CD4-positive, CD25-positive, alpha-beta regulatory T cell (primary cell): ENCODE measurements at regions not wholly inside any gene's neighbourhood (a gene's known extent, or its start where the extent isn't known, plus 50 kb on each side); places are given as distances from the start of the nearest gene placed in this dataset.
"Not testable (repeated sequence)": the region's sequence is repeated elsewhere in the genome, so short reads cannot be mapped to it uniquely, and the experiment has no call there.

ENCODE experiments used
- ATAC-seq, 2 donors: fragments of 150-1000 bp; cut with Tn5 transposase; one replicate each; pipeline ENCODE4 v1.10.0; 2021; ENCODE audit warnings: low read depth in 2 of 2, moderate number of reproducible peaks in 2 of 2, moderate library complexity in 1 of 2
- DNase-seq, 3 donors: peaks; one replicate each; pipeline versions ENCODE4 v3.0.0 to v3.0.0-alpha.2; 2012 to 2022; ENCODE audit warnings: mixed read lengths in 1 of 3
- H3K27ac ChIP-seq: one replicate; pipeline ENCODE4 v1.7.0; 2013; ENCODE audit warnings: mild to moderate bottlenecking, low read length; ENCODE audit not compliant: insufficient read depth, poor library complexity, severe bottlenecking
- H3K27me3 ChIP-seq: one replicate; pipeline ENCODE4 v1.7.0; 2013; ENCODE audit warnings: low read length; ENCODE audit not compliant: control insufficient read depth, insufficient read depth
- H3K36me3 ChIP-seq: one replicate; pipeline ENCODE4 v1.7.0; 2013; ENCODE audit warnings: mild to moderate bottlenecking, low read length, moderate library complexity; ENCODE audit not compliant: control insufficient read depth, insufficient read depth
- H3K4me1 ChIP-seq: 2 replicates; pipeline ENCODE4 v1.7.0; 2013; ENCODE audit warnings: mild to moderate bottlenecking, low read length; ENCODE audit not compliant: insufficient read depth, control insufficient read depth, poor library complexity, severe bottlenecking
- H3K4me3 ChIP-seq: one replicate; pipeline ENCODE4 v1.7.0; 2013; ENCODE audit warnings: low read depth, mild to moderate bottlenecking, low read length, moderate library complexity
- H3K9me3 ChIP-seq, 2 experiments: 1 replicate in 1 of 2; 2 replicates in 1 of 2; pipeline ENCODE4 v1.7.0; 2013; ENCODE audit warnings: low read length in 2 of 2, mild to moderate bottlenecking in 1 of 2, moderate library complexity in 1 of 2; ENCODE audit not compliant: control insufficient read depth in 2 of 2
- H3K27ac Mint-ChIP-seq, 3 donors: one replicate each; pipeline ENCODE4 v1.8.0; 2020 to 2022; ENCODE audit warnings: mild to moderate bottlenecking in 3 of 3, mixed read lengths in 3 of 3, moderate library complexity in 2 of 3
- H3K27me3 Mint-ChIP-seq: one replicate; pipeline ENCODE4 v1.8.0; 2022; ENCODE audit warnings: mild to moderate bottlenecking, mixed read lengths
- H3K36me3 Mint-ChIP-seq: one replicate; pipeline ENCODE4 v1.8.0; 2020; ENCODE audit warnings: mixed read lengths
- H3K4me1 Mint-ChIP-seq, 4 donors: one replicate each; pipeline ENCODE4 v1.8.0; 2020 to 2022; ENCODE audit warnings: mixed read lengths in 4 of 4, mild to moderate bottlenecking in 1 of 4
- H3K4me3 Mint-ChIP-seq, 4 donors: one replicate each; pipeline ENCODE4 v1.8.0; 2020 to 2022; ENCODE audit warnings: mild to moderate bottlenecking in 4 of 4, mixed read lengths in 4 of 4, moderate library complexity in 3 of 4
- H3K9me3 Mint-ChIP-seq, 7 donors: one replicate each; pipeline ENCODE4 v1.8.0; 2020 to 2022; ENCODE audit warnings: mixed read lengths in 7 of 7, mild to moderate bottlenecking in 3 of 7, moderate library complexity in 2 of 7

DNA sequence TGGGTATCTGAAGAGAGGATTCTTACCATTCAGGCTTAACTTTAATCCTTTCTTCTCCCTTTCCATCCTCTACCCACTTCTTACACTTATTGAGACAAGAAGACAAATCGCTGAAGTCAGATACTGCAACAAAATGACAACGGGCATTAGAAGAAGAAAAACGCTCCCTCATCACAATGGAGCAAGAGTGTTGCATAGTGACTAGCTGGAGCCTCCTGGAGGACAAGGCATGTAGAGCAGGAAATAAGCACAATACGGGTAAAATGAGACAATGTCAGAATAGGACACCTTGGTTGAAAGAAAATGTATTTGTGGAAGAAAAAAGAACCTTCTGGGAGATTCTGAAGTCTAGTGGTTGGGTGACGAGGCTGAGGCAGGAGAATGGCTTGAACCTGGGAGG lies 501.0 kb downstream of the RERGL start:
- peaks cover 2 to 29% (median 3%) of the 10 kb centered on the region in 7 donors for H3K9me3 Mint-ChIP-seq

DNA sequence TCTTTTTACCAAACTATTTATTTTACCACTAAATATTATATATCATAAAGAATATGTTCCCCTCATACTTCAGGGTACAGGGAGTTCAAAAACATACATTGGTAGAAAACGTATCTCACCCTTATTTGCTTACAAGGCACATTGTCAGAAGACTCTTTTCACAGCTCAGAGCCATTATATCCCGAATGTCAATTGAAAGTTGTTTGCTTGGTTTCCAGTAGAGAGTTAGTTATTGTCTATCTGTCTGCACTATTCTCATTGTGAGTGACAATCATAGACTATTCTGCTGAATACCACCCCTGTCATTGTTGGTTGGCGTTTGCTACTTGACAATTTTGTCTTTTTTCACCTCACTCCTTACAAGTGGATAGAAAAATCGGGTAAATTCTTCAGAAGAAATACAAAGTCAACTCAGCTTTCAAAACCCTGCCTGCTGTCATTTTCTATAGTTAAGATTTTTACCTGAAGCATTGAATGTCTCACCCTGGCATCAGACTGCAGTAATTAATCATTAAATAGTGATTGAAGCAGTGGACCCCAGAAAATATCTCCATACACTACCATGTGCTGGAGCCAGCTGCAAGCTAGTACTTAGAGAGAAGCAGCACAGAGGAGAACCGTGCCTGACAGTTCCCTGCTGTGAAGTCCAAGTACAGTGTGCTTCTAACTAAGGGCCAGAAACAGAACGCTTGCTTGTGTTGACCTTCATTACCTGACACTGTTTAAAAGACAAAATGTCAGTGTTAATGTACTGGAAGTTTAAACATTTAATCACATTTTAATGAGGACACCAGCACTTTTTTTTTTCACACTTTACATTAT lies 510.6 kb downstream of the RERGL start:
- Mint-ChIP-seq H3K4me3 (no peak overlapping the region), H3K27me3 (no peaks in the 10 kb centered on the region), H3K27ac (no peak overlapping the region), H3K9me3 (peaks cover 0 to 16% (median 4%) of the 10 kb centered on the region in 7 donors), H3K36me3 (no peaks in the 10 kb centered on the region), H3K4me1 (no peaks in the 10 kb centered on the region)
- Histone ChIP-seq H3K4me3 (no peak overlapping the region), H3K27me3 (no peaks in the 10 kb centered on the region), H3K9me3 (peaks cover 0 to 2% of the 10 kb centered on the region in 2 experiments), H3K27ac (no peak overlapping the region), H3K36me3 (no peaks in the 10 kb centered on the region), H3K4me1 (no peaks in the 10 kb centered on the region)
- no peak for DNase-seq
- no peak for ATAC-seq

More for the DNA sequence above, 501.0 kb downstream of the RERGL start:
- Histone ChIP-seq H3K36me3 (no peaks in the 10 kb centered on the region), H3K4me1 (no peaks in the 10 kb centered on the region), H3K4me3 (no peak overlapping the region), H3K9me3 (no peaks in the 10 kb centered on the region), H3K27me3 (no peaks in the 10 kb centered on the region), H3K27ac (no peak overlapping the region)
- no peak for DNase-seq
- H3K27ac Mint-ChIP-seq: no peak overlapping the region
- no peak overlapping the region for H3K4me3 Mint-ChIP-seq
- ATAC-seq: no peak
- no peaks in the 10 kb centered on the region for H3K27me3 Mint-ChIP-seq
- no peaks in the 10 kb centered on the region for H3K4me1 Mint-ChIP-seq
- no peaks in the 10 kb centered on the region for H3K36me3 Mint-ChIP-seq

DNA sequence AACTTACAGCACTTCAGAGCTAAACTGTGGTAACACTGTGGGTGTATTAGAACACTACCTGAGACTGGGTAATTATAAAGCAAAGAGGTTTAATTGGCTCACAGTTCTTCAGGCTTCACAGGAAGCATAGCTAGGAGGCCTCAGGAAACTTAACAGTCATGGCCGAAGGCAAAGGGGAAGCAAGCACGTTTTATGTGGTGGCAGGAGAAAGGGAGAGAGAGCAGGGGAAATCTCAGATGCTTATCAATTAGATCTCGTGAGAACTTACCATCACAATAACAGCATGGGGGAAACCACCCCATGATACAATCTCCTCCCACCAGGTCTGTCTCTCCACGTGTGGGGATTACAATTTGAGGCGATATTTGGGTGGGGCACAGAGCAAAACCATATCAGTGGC lies 512.6 kb downstream of the RERGL start:
- Histone ChIP-seq H3K4me1 (no peaks in the 10 kb centered on the region), H3K36me3 (no peaks in the 10 kb centered on the region), H3K9me3 (peaks cover 0 to 2% of the 10 kb centered on the region in 2 experiments), H3K4me3 (no peak overlapping the region), H3K27ac (no peak overlapping the region), H3K27me3 (no peaks in the 10 kb centered on the region)
- DNase-seq: no peak
- no peak overlapping the region for H3K27ac Mint-ChIP-seq
- no peaks in the 10 kb centered on the region for H3K36me3 Mint-ChIP-seq
- H3K9me3 Mint-ChIP-seq: peaks cover 0 to 20% (median 4%) of the 10 kb centered on the region in 7 donors
- no peaks in the 10 kb centered on the region for H3K27me3 Mint-ChIP-seq
- no peaks in the 10 kb centered on the region for H3K4me1 Mint-ChIP-seq
- no peak for ATAC-seq
- no peak overlapping the region for H3K4me3 Mint-ChIP-seq

DNA sequence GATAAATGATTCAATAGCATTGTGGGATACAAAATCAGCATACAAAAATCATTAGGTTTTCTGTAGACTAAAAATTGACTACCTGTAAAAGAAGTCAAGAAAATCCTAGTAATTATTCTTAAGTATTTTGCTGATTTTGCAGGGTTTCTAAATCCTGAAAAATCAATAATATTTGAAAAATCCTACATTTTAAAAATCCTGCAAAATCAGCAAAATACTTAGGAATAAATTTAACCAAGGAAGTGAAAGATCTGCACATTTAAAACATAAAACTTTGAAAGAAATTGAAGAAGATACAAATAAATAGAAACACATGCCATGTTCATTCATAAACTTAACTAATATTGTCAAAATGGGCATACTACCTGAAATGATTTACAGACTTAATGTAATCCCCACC lies 517.7 kb downstream of the RERGL start:
- H3K4me1 Mint-ChIP-seq: no peaks in the 10 kb centered on the region
- Histone ChIP-seq H3K36me3 (no peaks in the 10 kb centered on the region), H3K27me3 (no peaks in the 10 kb centered on the region), H3K4me1 (no peaks in the 10 kb centered on the region), H3K27ac (no peak overlapping the region), H3K9me3 (peaks cover 0 to 2% of the 10 kb centered on the region in 2 experiments), H3K4me3 (no peak overlapping the region)
- H3K4me3 Mint-ChIP-seq: no peak overlapping the region
- peaks cover 0 to 20% (median 3%) of the 10 kb centered on the region in 7 donors for H3K9me3 Mint-ChIP-seq
- H3K27ac Mint-ChIP-seq: no peak overlapping the region
- ATAC-seq (no peak), DNase-seq (no peak)
- no peaks in the 10 kb centered on the region for H3K36me3 Mint-ChIP-seq
- no peaks in the 10 kb centered on the region for H3K27me3 Mint-ChIP-seq

DNA sequence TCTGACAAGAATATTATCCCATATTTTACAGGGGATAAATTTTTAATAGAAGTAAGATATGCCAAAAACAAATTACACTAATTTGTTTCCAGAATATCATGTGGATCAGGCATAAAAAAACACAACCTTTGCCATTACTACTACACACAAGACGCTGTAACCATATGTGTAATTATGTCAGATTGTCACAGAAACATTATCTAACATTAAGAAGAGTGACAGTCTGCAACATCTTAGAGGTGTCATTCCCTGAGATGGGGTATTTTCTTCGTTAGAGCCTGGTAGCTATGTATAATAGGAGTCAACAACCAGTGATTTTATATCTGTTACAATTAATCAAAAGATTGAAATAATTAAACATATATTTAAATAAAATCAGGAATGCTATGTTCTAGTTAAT lies 518.9 kb downstream of the RERGL start:
- no peak overlapping the region for H3K27ac ChIP-seq
- no peaks in the 10 kb centered on the region for H3K27me3 ChIP-seq
- H3K27me3 Mint-ChIP-seq: no peaks in the 10 kb centered on the region
- no peak overlapping the region for H3K27ac Mint-ChIP-seq
- peaks cover 0 to 23% (median 3%) of the 10 kb centered on the region in 7 donors for H3K9me3 Mint-ChIP-seq
- ATAC-seq (no peak), DNase-seq (no peak)
- no peaks in the 10 kb centered on the region for H3K36me3 Mint-ChIP-seq
- H3K4me1 ChIP-seq: no peaks in the 10 kb centered on the region
- H3K4me1 Mint-ChIP-seq: no peaks in the 10 kb centered on the region
- no peak overlapping the region for H3K4me3 Mint-ChIP-seq
- H3K36me3 ChIP-seq: no peaks in the 10 kb centered on the region
- H3K9me3 ChIP-seq: peaks cover 0 to 2% of the 10 kb centered on the region in 2 experiments
- H3K4me3 ChIP-seq: no peak overlapping the region

DNA sequence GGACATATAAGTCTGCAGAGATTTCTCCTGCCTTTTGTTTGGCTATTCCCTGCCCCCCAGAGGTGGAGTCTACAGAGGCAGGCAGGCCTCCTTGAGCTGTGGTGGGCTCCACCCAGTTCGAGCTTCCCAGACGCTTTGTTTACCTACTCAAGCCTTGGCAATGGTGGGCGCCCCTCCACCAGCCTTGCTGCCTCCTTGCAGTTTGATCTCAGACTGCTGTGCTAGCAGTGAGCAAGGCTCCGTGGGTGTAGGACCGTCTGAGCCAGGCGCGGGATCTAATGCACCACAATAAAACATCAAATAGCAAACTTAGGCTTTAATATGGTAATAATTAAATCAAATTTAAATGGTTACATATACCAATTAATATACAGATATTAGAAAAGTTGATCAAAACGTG lies 525.4 kb downstream of the RERGL start:
- H3K36me3 Mint-ChIP-seq, H3K27me3 Mint-ChIP-seq, H3K4me3 ChIP-seq, DNase-seq, H3K27me3 ChIP-seq, H3K27ac Mint-ChIP-seq, H3K4me1 Mint-ChIP-seq, H3K4me1 ChIP-seq, H3K36me3 ChIP-seq, ATAC-seq, H3K4me3 Mint-ChIP-seq, H3K27ac ChIP-seq, H3K9me3 ChIP-seq: not testable (repeated sequence)
- peaks cover 0 to 16% (median 5%) of the 10 kb centered on the region in 7 donors for H3K9me3 Mint-ChIP-seq

DNA sequence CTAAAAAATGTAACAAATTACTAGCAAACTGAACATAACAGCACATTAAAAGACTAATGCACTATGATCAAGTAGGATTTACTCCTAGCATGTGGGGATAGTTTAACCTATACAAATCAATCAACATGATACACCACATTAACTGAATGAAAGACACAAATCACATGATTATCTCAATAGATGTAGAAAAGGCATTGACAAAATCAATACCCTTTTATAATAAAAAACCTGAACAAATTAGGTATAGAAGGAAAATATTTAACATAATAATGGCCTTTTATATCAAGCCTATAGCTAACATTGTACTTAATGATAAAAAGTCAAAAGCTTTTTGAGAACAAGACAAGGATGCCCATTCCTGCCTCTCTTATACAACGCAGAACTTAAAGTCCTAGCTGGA lies 540.0 kb downstream of the RERGL start:
- no peak for ATAC-seq
- H3K4me1 Mint-ChIP-seq: no peaks in the 10 kb centered on the region

DNA sequence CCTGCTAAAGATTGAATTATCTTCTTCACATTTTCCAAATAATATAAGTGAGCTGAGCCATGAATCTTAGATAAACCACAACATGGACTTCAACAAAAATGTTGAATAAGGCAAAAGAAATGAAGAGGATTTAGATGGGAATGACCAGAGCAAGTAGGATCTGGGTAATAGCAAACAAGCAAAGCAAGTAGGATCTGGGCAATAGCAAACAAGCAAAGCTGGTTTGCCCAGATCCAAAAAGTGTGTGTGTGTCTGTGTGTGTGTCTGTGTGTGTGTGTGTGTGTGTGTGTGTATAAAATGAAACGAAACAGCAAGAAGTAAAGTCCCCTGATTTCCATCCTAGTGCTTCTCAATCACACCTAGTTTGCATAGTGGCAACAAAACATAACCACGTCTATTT lies 549.1 kb downstream of the RERGL start:
- Histone ChIP-seq H3K4me3 (no peak overlapping the region), H3K9me3 (peaks cover 5 to 23% of the 10 kb centered on the region in 2 experiments), H3K27me3 (no peaks in the 10 kb centered on the region), H3K36me3 (no peaks in the 10 kb centered on the region), H3K4me1 (no peaks in the 10 kb centered on the region), H3K27ac (no peak overlapping the region)
- no peaks in the 10 kb centered on the region for H3K27me3 Mint-ChIP-seq
- no peak overlapping the region for H3K27ac Mint-ChIP-seq
- H3K4me1 Mint-ChIP-seq: no peaks in the 10 kb centered on the region
- ATAC-seq (no peak), DNase-seq (no peak)
- H3K4me3 Mint-ChIP-seq: no peak overlapping the region
- H3K9me3 Mint-ChIP-seq: peaks cover under 1 to 22% (median 11%) of the 10 kb centered on the region in 7 donors
- H3K36me3 Mint-ChIP-seq: no peaks in the 10 kb centered on the region

More for the DNA sequence above, 540.0 kb downstream of the RERGL start:
- H3K4me3 Mint-ChIP-seq: no peak overlapping the region
- H3K9me3 ChIP-seq: peaks cover 2 to 8% of the 10 kb centered on the region in 2 experiments
- H3K36me3 Mint-ChIP-seq: no peaks in the 10 kb centered on the region
- no peaks in the 10 kb centered on the region for H3K36me3 ChIP-seq
- DNase-seq: no peak
- H3K4me1 ChIP-seq: no peaks in the 10 kb centered on the region
- no peak overlapping the region for H3K27ac ChIP-seq
- H3K9me3 Mint-ChIP-seq: peaks cover 4 to 33% (median 12%) of the 10 kb centered on the region in 7 donors
- no peak overlapping the region for H3K4me3 ChIP-seq
- no peaks in the 10 kb centered on the region for H3K27me3 ChIP-seq
- H3K27me3 Mint-ChIP-seq: no peaks in the 10 kb centered on the region
- no peak overlapping the region for H3K27ac Mint-ChIP-seq
